ENCODE measurements at regions not wholly inside any gene's neighbourhood (a gene's known extent, or its start where the extent isn't known, plus 50 kb on each side); places are given as distances from the start of the nearest gene placed in this dataset.

GRCh38 chr10:61010863-61011262 is 66.9 kb upstream of the RHOBTB1 start:
- no peak for TF ChIP-seq CTCF (IDR thresholded peaks at IDR 0.05)
- TF ChIP-seq POLR2A (IDR thresholded peaks at IDR 0.05): no peak
